NCI-H82 treated with DMSO at 0.1 percent for 48 hours (cell line): ENCODE measurements at regions not wholly inside any gene's neighbourhood (a gene's known extent, or its start where the extent isn't known, plus 50 kb on each side); places are given as distances from the start of the nearest gene placed in this dataset.
A peak's percentile ranks its signal among the peaks of the same experiment; 100 is the strongest.

ENCODE experiments used
- DNase-seq: peaks from one replicate; lab custom pipeline; 2025; ENCODE audit not compliant: unreplicated experiment; lab: John Stamatoyannopoulos, UW

- DNase-seq: no peak
Observed at GRCh38 chr5:52491818-52492217, 295.9 kb upstream of the ITGA1 start.

- no peak for DNase-seq
Observed at GRCh38 chr5:52497133-52497693, 290.5 kb upstream of the ITGA1 start.

GRCh38 chr5:52498607-52499006 lies 289.1 kb upstream of the ITGA1 start:
- DNase-seq: no peak

- DNase-seq: peak; percentile 86
Observed at GRCh38 chr5:52502460-52502999, 285.2 kb upstream of the ITGA1 start.

DNA sequence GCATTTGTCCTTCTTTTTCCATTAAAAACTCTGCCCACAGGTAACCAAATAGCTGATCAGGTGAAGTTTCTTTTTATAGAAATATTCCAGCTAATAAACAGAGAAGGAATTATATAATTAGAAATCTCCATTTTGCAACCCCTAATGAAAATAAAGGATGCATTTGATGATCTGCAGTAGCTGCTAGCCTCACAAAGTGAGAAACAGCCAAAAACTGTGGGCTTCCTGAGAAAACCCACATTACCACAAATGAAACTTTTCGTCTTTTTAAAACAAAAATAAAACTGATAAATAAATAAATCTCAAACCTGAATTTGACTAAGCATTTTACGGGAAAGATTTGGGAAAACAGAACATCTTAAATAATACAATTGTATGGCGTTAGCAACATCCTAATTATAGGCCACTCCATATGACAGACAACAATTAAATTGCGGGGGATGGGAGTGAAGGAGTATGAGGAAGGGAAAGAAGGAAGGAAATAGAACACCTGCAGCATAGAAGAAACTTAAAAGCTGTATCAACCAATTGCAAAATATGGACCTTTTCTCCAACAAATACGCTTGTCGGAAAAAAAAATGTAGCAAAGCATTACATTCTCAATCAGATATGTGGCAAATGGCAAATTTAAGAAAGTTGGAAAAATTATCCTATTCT lies 283.0 kb upstream of the ITGA1 start:
- DNase-seq: peak; percentile 34

DNA sequence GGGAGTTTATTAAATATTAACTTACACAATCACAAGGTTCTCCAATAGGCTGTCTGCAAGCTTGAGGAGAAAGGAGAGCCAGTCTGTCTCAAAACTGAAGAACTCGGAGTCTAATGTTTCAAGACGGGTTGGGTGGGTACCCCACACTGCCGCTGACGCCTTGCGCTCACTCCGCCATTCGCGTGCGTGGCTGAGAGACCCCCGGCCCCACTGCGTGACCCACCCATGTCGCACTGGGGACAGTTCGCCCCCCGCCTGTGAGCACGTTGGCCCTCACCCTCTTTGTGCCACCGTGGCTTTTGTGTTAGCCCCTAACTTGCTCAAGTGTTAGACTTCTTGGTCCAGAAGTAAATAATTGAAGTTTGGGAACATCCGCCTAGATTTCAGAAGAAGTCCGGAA lies 270.0 kb upstream of the ITGA1 start:
- DNase-seq: no peak

GRCh38 chr5:52520171-52520570 lies 267.5 kb upstream of the ITGA1 start:
- no peak for DNase-seq

GRCh38 chr5:52521236-52521635 lies 266.5 kb upstream of the ITGA1 start:
- DNase-seq: no peak

GRCh38 chr5:52523701-52524100 lies 264.0 kb upstream of the ITGA1 start:
- no peak for DNase-seq

- DNase-seq: no peak
Observed at GRCh38 chr5:52531105-52531504, 256.6 kb upstream of the ITGA1 start.

DNA sequence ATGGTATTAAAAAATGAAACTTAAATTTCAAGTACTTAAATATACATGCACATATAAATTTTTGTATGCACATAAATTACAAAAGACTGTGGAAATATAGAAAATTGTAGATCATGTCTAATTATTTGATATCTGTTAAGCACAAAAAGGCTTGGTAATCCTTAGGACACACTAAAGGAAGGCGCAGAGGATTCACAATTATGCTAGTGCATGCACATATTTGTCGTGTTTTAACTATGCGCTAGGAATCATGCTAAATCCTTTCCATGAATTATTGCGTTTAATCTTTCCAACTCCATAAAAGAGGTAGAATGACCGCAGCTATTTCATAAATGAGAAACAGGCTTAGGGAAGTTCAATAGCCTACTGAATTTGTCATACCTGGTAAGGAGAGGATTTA lies 244.1 kb upstream of the ITGA1 start:
- DNase-seq: no peak

- no peak for DNase-seq
Observed at GRCh38 chr5:52544738-52545137, 243.0 kb upstream of the ITGA1 start.

GRCh38 chr5:52554293-52554692 lies 233.4 kb upstream of the ITGA1 start:
- DNase-seq: peak; percentile 91

GRCh38 chr5:52560366-52560765 lies 227.3 kb upstream of the ITGA1 start:
- peak; percentile 62 for DNase-seq

- no peak for DNase-seq
Observed at GRCh38 chr5:52562473-52562872, 225.2 kb upstream of the ITGA1 start.

DNA sequence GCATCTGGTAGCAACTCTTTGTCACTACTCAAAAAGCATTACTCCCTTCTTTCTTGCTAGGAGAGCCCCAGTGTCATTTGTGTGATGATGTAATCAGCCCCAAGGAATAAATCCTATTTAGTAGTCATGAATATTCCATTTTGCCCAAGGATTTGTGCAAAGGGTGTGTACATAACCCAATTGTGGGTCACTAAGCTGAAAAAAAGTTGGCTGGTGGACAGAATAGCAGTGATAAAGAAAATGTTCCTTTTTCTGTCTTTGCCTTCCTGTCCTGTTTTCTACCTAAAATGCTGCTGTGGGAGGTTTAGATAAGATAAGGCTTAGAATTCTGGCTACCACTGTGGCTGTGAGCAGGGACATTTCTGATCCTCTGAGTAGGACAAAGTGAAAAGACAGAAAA lies 223.1 kb upstream of the ITGA1 start:
- no peak for DNase-seq

DNA sequence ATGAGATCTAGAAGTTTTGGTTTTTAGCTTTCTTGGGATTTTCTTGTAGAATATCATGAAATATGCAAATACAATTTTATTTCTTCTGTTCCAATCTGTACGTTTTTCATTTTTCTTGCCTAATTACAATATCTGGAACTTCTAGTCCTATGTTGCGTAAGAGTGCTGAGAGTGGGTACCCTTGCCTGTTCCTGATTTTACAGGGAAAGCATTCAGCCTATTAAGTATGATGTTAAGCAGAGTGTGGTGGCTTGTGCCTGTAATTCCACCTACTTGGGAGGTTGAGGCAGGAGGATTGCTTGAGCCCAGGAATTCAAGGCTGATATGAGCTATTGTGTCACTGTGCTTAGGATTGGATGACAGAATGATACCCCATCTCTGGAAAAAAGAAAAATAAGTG lies 210.2 kb upstream of the ITGA1 start:
- DNase-seq: no peak

DNA sequence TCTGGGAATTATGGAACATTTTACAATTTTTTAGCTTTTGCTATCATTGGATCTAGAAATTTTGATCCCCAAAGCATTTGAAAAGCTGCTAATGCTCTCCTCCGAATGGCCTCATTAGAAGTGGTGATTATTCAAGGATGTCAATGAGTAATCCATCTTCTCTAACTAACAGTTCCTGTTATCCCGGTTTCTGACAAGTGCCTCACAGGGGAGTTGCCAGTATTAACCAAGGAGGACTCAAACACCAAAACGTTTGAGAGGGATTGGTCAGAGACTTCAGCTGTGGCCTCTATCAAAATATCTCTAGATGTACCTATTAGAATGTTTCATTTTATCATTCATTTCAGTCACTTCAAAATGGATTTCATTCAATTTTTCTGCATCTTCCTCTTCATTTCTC lies 208.3 kb upstream of the ITGA1 start:
- DNase-seq: no peak

DNA sequence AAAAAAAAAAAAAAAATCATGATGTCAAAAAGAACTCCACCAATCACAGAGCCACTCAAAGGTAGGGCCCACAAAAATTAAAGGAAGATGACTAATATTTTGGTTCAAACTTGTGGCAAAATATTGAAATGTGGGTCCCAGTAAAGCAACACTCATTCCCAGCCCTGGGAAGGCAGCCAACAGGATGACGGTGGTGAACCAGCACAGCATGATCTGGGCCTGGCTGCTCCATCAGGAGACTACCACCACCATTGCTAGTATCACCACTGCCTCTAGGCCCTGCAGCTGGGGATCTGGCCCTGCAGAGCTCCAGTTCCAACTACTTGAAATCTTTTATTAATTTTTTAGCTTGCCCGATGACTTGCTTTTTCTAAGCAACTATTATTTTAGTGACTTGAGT lies 206.8 kb upstream of the ITGA1 start:
- no peak for DNase-seq

DNA sequence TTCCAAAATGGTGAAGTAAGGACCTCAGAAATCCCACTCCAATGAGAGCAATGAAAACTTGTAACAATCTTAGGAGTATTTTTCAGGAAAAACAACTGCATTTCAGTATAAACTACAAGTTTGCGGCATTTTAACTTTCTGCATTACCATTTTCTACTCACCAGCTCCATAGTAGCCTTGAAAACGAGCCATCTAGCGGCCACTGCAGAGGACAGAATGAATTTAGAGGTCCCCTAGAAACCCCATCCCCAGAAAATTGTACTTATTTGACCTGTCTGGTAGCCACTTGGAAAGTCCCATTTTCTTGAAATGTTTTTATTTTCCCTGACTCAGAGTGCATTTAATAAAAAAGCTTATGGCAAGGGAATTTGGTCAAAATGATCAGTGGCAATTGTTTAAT lies 205.4 kb upstream of the ITGA1 start:
- no peak for DNase-seq

- no peak for DNase-seq
Observed at GRCh38 chr5:52587131-52587530, 200.6 kb upstream of the ITGA1 start.

GRCh38 chr5:52597625-52598024 lies 190.1 kb upstream of the ITGA1 start:
- no peak for DNase-seq

- no peak for DNase-seq
Observed at GRCh38 chr5:52598968-52599367, 188.7 kb upstream of the ITGA1 start.
